ENCODE measurements at regions not wholly inside any gene's neighbourhood (a gene's known extent, or its start where the extent isn't known, plus 50 kb on each side); places are given as distances from the start of the nearest gene placed in this dataset.
"Not testable (repeated sequence)": the region's sequence is repeated elsewhere in the genome, so short reads cannot be mapped to it uniquely, and the experiment has no call there.

GRCh38 chr6:16901782-16902181 is 140.5 kb upstream of the ATXN1 start:
- no peak for DNase-seq

DNA sequence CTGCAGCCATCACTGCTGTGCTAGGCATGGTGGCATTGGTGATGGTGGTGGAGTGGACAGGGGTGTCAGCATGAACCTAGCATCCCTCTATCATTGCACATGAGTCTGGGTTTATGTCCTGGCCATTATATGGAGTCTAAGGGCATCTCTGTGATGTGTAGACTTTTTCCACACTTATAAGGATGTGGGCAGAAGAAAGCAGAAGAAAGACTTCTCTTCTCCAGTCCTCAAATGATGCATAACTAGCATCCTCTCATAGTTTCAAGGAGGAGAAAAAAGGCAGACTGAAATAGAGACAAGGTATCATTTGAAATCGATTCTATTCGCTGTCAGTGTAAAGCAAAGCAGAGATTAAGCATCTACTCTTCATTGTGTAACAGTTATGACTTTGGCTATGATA is 140.0 kb upstream of the ATXN1 start:
- DNase-seq = no peak

- no peak for DNase-seq
These were observed 137.6 kb upstream of the ATXN1 start for GRCh38 chr6:16898640-16899396.

DNA sequence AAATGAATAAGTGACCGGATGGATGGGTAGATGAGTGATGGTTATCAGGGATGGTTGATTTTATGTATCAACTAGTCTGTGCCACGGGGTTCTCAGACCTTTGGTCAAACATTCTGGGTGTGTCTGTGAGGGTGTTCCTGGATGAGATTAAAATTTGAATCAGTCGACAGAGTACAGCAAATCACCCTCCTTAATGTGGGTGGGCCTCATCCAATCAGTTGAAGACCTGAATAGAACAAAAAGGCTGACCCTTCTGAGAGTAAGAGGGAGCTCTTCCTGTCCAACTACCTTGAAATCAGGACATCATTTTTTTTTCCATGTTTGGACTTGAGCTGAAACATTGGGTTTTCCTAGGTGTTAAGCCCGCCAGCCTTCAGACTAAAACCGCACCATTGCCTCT is 136.4 kb upstream of the ATXN1 start:
- no peak for DNase-seq

GRCh38 chr6:16894301-16894700 is 133.0 kb upstream of the ATXN1 start:
- DNase-seq = no peak

DNA sequence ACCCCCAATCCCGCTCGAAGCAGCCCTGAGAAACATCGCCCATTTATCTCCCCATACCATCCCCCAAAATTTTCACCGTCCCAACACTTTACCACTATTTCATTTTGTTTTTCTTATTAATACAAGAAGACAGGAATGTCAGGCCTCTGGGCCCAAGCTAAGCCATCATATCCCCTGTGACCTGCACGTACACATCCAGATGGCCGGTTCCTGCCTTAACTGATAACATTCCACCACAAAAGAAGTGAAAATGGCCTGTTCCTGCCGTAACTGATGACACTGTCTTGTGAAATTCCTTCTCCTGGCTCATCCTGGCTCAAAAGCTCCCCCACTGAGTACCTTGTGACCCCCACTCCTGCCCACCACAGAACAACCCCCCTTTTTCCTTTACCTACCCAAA is 129.8 kb upstream of the ATXN1 start:
- DNase-seq = not testable (repeated sequence)

DNA sequence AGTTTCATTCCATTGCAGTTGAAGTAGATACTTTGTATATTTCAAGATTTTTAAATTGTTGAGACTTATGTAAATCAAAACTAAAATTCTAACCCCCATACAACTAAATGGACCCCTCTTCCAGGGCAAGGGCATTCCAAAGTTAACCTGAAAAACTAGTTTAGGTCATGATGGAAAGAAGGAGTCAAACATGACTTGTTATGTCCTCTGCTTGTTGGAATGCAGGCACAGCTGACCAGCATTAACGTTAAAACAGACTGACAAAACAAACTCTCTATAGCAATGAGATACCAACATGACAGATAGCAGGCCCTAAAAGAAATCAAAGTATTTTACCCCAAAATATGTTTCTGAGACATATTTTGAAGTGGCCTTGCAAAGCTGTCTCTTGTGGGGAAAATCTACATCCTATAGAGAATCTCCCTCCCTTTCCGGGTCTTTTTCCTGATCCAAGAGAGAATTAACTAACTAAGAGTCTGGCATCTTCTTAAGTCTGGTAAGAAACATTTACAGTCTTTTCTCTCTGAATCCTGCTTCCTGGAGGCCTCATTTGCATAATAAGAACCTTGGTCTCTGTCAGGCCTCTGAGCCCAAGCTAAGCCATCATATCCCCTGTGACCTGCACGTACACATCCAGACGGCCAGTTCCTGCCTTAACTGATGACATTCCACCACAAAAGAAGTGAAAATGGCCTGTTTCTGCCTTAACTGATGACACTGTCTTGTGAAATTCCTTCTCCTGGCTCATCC is 124.3 kb upstream of the ATXN1 start:
- no peak for DNase-seq

- no peak for DNase-seq
These were observed 123.3 kb upstream of the ATXN1 start for GRCh38 chr6:16884526-16884925.

DNA sequence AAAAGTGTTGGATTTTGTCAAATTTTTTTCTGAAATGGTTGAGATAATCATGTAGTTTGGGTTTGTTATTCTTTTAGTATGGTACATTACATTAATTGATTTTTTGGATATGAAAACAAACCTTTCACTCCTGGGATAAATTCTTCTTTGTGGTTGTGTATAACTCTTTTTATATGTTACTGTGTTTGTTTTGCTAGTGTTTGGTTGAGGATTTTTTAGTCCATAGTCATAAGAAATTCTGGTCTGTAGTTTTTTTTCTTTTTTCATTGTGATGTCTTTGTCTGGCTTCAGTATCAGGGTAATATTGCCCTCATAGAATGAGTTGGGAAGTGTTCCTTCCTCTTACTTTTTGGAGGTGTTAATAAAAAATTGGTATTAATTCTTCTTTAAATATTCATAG is 122.2 kb upstream of the ATXN1 start:
- no peak for DNase-seq

GRCh38 chr6:16882230-16882629 is 121.0 kb upstream of the ATXN1 start:
- DNase-seq = no peak

GRCh38 chr6:16876852-16877251 is 115.6 kb upstream of the ATXN1 start:
- not testable (repeated sequence) for DNase-seq

- DNase-seq = no peak
These were observed 114.9 kb upstream of the ATXN1 start for GRCh38 chr6:16876201-16876600.

- no peak for DNase-seq
These were observed 112.4 kb upstream of the ATXN1 start for GRCh38 chr6:16873698-16874097.

DNA sequence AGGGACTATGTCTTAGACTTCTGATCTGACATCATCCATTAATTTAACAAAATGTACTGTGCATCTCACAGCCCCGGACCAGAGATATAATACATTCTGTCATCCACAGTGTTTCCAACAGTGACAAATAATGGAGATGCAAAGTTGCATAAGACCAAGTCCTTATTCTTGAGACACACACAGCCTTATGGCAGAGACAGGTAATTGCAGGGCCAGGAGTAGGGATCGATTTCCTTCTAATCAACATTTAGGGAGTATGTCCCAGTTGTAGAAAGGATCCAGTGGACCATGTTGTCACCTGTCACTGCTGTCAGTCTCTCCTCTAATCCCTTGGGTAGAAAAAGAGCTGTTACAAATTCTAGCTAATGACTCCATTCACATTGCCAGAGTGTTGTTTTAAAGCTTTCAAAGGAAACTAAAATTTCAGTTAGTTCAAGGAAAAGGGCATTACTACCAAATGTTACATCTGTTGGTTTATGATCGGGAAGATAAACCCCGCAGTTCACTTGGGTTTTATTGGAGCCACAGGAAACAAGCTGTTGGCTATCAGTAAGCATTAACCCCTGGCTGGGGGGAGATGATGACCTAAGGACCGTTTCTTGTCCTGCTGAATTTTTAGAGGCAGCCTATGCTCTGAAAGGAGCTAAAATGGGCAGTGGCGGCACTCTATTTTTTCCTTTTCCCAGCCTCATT is 111.4 kb upstream of the ATXN1 start:
- DNase-seq = no peak

DNA sequence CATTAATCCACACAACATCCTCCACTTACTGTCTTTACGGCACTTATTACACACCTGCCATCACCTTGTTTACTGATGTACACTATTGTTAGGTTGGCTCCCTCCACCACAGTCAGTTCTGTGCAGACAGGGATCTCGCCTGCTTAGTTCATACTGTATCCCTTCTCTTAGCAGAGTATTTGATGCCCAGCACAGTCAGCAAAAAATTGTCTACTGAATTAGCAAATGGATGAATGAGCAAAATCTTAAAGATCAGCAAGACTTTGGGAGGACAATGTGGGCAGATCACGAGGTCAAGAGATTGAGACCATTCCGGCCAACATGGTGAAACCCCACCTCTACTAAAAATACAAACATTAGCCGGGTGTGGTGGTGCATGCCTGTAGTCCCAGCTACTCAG is 109.8 kb upstream of the ATXN1 start:
- DNase-seq = no peak

- no peak for DNase-seq
These were observed 107.7 kb upstream of the ATXN1 start for GRCh38 chr6:16868968-16869367.

DNA sequence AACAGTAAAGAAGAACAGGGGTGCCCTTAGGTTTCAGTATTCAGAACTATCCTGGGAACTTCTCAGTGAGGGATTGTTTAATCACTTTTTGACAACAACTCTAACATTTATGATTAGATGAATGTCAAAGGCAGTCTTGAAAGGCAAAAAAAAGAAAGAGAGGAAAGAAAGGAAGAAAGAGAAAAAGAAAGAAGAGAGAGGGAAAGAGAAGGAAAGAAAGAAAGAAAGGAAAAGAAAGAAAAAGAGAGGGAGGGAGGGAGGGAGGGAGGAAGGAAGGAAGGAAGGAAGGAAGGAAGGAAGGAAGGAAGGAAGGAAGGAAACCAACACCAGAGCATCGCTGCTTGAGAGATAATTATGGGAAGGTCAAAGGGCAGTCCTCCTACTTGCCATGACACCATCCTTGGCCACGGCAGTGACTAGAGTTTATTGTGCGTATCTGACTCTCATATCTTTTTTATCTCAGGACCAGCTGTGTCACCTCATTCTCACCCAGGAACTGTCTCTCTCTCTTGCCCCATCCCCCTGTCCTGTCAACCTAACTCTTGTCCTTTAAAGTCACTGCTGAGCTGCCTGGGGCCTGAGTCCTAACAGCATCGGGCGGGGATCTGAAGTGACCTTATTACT is 96.8 kb upstream of the ATXN1 start:
- DNase-seq = no peak

- peak; percentile 4 to 8 for DNase-seq
These were observed 94.2 kb upstream of the ATXN1 start for GRCh38 chr6:16855460-16855859.

DNA sequence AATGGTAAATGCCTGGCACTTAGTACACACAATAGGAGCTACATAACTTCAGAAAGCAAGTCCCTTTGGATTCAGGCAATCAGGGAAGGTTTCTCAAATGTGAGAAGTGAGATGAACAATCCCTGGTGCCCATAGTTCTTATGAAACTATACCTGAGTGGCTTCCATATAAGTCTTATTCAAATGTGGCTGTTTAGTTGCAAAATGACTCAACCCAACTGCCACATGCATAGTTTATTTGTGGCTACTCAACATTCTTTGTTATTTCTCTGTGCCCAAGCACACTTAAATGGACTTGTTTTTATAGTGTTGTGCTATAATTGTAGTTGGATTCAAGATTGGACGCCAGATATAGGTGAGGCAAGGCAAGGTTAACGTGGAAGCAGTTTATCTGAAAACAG is 93.7 kb upstream of the ATXN1 start:
- DNase-seq = no peak

DNA sequence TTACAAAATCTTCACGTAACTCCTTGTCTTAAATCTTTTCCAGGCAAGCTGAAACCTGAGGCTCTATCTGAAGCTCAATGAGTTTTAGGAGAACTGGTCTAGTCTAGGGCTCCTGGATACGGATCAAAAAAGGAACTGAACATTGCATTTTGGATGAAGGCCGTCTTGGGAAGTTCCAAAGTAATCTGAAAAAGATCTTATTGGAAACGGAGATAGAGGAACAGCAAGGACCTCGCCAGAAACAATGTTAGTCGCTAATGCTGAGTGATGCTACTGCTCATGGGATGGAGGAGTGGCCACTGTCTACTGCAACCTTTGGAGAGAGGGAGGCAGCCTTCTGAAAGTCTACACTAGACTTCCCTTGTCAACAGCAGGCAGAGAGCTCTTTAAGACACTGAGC is 91.4 kb upstream of the ATXN1 start:
- DNase-seq = no peak

GRCh38 chr6:16851758-16852157 is 90.5 kb upstream of the ATXN1 start:
- DNase-seq = no peak

DNA sequence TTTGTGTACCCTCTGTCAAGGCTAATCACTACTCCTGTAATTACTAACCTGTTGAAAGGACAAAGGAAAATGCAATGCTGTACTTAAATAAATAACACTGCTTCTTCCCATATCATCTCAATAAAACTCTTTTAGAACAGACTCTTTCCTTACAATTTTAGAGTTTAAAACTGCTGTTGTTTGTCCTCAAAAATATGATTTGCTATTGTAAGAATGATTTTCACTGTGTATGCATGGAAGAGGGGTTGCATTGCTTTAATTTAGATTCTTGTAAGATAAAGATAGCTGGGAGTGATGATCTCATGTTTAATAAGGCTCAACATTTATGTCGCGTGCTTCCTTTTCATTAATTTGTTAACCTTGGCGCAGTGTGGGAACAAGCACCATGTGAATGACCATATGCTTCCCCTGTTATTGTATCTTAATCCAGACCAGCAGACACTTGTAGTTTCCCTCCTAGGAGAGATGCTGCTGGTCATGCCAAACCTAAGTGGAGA is 89.8 kb upstream of the ATXN1 start:
- no peak for DNase-seq

DNA sequence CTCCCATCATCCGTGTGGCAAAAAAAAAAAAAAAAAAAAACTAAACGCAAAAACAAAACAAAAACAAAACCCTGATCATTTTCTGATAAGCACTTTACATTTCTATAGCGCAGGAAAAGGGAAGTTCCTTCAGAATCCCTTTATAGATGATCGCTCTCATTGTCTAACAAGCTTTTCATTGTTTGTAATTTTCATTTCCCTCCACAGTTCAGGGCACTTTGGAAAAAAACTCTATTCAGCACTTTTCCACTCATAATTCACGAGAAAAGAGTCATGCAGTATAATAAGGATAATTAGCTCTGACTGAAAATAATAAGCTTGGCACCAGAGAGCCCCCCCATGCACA is 89.4 kb upstream of the ATXN1 start:
- no peak for DNase-seq
